ENCODE measurements at regions not wholly inside any gene's neighbourhood (a gene's known extent, or its start where the extent isn't known, plus 50 kb on each side); places are given as distances from the start of the nearest gene placed in this dataset.

DNA sequence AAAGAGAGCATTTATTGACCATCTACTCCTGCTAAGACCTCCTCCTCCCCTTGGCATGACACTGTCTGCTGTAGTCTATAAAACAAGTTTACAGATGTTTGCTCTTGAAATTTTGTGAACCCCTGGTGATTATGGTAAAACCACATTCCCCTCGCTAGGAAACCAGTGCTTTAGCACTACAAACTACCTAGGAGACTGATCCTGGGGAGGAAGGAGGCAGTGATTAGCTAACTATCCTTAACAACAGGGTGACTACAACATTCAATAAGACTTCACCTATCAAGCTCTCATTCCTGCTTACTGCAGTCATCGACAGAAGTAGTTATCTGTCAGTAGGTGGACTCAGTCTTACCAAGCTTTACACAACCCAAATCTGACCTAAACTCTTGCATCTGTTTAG lies 371.3 kb downstream of the TUSC7 start:
- WGBS, 2 donors (ENCODE audit: low coverage in 1 of 2): 68 to 76% methylated on average over 2 of the region's 2 CpGs
- no peaks in the 10 kb centered on the region for H3K4me1 ChIP-seq
- no peak overlapping the region for H3K27ac ChIP-seq
- H3K4me3 ChIP-seq: no peak overlapping the region
- no peaks in the 10 kb centered on the region for H3K27me3 ChIP-seq
- H3K9me3 ChIP-seq: no peaks in the 10 kb centered on the region
- ATAC-seq: no peak
- no peak for TF ChIP-seq POLR2AphosphoS5 (IDR thresholded peaks at IDR 0.05)
- TF ChIP-seq POLR2A (IDR thresholded peaks at IDR 0.05): no peak
- no peak for TF ChIP-seq CTCF (IDR thresholded peaks at IDR 0.05)
- TF ChIP-seq EP300 (IDR thresholded peaks at IDR 0.05): no peak
- H3K36me3 ChIP-seq: no peaks in the 10 kb centered on the region

GRCh38 chr3:117084277-117084676 lies 374.7 kb downstream of the TUSC7 start:
- H3K36me3 ChIP-seq: no peaks in the 10 kb centered on the region
- TF ChIP-seq POLR2A (IDR thresholded peaks at IDR 0.05): no peak
- TF ChIP-seq EP300 (IDR thresholded peaks at IDR 0.05): no peak
- no peak for TF ChIP-seq CTCF (IDR thresholded peaks at IDR 0.05)
- TF ChIP-seq POLR2AphosphoS5 (IDR thresholded peaks at IDR 0.05): no peak
- WGBS, 2 donors (ENCODE audit: low coverage in 1 of 2): 88% methylated on average over 3 of the region's 3 CpGs; no CpG with 5 or more reads in 1 of the 2 donors

DNA sequence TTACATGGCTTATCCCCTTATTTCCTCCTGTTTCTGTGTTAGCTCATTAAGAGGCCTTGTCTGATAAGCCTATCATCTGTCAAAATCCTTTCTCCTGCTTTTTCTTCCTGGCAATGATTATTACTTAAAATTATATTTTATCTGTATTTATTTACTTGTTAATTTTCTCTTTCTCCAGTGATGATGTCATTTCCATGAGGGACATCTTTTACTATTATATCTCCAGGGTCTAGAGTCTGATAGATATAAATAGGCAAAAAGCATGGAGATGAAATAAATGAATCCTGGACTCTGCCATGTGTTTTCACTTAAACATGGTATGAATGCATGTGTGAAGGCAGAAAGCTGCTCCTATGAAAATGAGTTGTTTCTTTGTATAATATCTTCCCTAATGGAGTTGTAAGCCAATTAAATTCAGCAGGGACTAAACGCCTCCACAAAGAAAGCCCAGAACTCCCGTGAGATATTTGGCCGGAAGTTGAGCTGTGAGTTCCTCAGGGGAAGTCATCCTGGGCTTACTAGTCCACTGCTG lies 375.2 kb downstream of the TUSC7 start:
- no peak for ATAC-seq
- no peak for TF ChIP-seq EP300 (IDR thresholded peaks at IDR 0.05)
- TF ChIP-seq CTCF (IDR thresholded peaks at IDR 0.05): no peak
- Histone ChIP-seq H3K4me3 (no peak overlapping the region), H3K9me3 (no peaks in the 10 kb centered on the region), H3K27ac (no peak overlapping the region), H3K4me1 (no peaks in the 10 kb centered on the region), H3K36me3 (no peaks in the 10 kb centered on the region), H3K27me3 (no peaks in the 10 kb centered on the region)
- 0% methylated on average over 2 of the region's 3 CpGs for WGBS, 2 donors (ENCODE audit: low coverage in 1 of 2)

More at GRCh38 chr3:117084277-117084676, 374.7 kb downstream of the TUSC7 start:
- H3K27me3 ChIP-seq: no peaks in the 10 kb centered on the region
- H3K27ac ChIP-seq: no peak overlapping the region
- H3K4me3 ChIP-seq: no peak overlapping the region
- H3K4me1 ChIP-seq: no peaks in the 10 kb centered on the region
- H3K9me3 ChIP-seq: no peaks in the 10 kb centered on the region
- no peak for ATAC-seq

DNA sequence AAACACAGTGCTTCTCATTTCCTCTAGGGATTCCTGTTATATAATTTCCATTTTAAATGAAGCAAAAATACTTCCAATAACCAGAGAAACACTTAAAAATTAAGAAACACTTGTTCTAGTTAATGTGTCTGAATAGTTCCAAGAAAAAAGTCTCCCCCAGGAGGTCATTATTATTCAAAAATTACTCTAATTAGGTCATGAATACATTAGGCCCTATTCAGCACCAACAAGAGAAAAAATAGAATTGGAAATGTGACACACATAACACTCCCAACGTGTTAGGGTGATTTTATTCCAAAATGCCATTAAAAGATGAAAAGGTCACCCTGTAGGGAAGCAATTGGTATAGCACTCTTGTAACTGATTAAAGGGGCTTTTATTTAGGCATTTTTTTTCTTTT lies 382.1 kb downstream of the TUSC7 start:
- H3K36me3 ChIP-seq: no peaks in the 10 kb centered on the region
- TF ChIP-seq CTCF (IDR thresholded peaks at IDR 0.05): no peak
- no peak for TF ChIP-seq POLR2AphosphoS5 (IDR thresholded peaks at IDR 0.05)
- TF ChIP-seq POLR2A (IDR thresholded peaks at IDR 0.05): no peak
- no peak for TF ChIP-seq EP300 (IDR thresholded peaks at IDR 0.05)
- H3K27ac ChIP-seq: no peak overlapping the region
- no peaks in the 10 kb centered on the region for H3K4me1 ChIP-seq
- ATAC-seq: no peak
- WGBS, 2 donors (ENCODE audit: low coverage in 1 of 2): 20 to 38% methylated on average over 1 of the region's 1 CpG
- no peaks in the 10 kb centered on the region for H3K27me3 ChIP-seq
- no peak overlapping the region for H3K4me3 ChIP-seq
- no peaks in the 10 kb centered on the region for H3K9me3 ChIP-seq

DNA sequence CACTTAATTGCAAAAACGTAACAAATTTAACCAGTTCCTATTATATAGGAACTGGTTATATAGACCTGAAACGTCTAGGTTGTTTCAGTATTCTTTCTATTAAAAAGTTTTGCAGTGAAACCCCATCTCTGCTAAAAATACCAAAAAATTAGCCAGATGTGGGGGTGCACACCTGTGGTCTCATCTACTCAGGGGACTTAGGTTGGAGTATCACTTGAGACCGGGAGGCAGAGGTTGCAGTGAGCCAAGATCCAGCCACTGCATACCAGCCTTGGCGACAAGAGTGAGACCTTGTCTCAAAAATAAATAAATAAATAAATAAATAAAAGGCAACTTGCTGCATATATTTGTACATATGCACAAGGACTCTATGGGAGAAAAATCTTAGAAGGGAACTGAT lies 387.0 kb downstream of the TUSC7 start:
- ATAC-seq: no peak
- peaks cover 0 to 6% (median 0%) of the 10 kb centered on the region in 3 donors for H3K9me3 ChIP-seq
- no peak overlapping the region for H3K4me3 ChIP-seq
- WGBS, 2 donors (ENCODE audit: low coverage in 1 of 2): 78 to 87% methylated on average over 3 to 4 of the region's 4 CpGs
- no peak overlapping the region for H3K27ac ChIP-seq
- no peaks in the 10 kb centered on the region for H3K36me3 ChIP-seq
- no peaks in the 10 kb centered on the region for H3K27me3 ChIP-seq
- no peak for TF ChIP-seq EP300 (IDR thresholded peaks at IDR 0.05)
- no peak for TF ChIP-seq POLR2AphosphoS5 (IDR thresholded peaks at IDR 0.05)
- no peak for TF ChIP-seq CTCF (IDR thresholded peaks at IDR 0.05)
- TF ChIP-seq POLR2A (IDR thresholded peaks at IDR 0.05): no peak
- H3K4me1 ChIP-seq: no peaks in the 10 kb centered on the region
